Esophagus muscularis mucosa (tissue), 4 donors: ENCODE measurements at regions not wholly inside any gene's neighbourhood (a gene's known extent, or its start where the extent isn't known, plus 50 kb on each side); places are given as distances from the start of the nearest gene placed in this dataset.

Experiments
- EP300 ChIP-seq: sonication (generic); formaldehyde crosslinking; IDR thresholded peaks from one replicate; pipeline ENCODE4 v1.6.1; 2017; ENCODE audit warnings: antibody characterized with exemption
- POLR2A ChIP-seq: fragments of 450-650 bp; IDR thresholded peaks from one replicate; pipeline ENCODE4 v1.6.1; 2017; ENCODE audit warnings: antibody characterized with exemption, moderate library complexity, mild to moderate bottlenecking, low read depth
- POLR2AphosphoS5 ChIP-seq, 2 donors: sonication (generic); formaldehyde crosslinking; IDR thresholded peaks; one replicate each; pipeline ENCODE4 v1.6.1; 2017; ENCODE audit warnings: antibody characterized with exemption in 2 of 2
- TF ChIP-seq, protein P1 (sequence below), 3 experiments: fragments of 200-600 bp in 2 of 3; fragments of 450-650 bp in 1 of 3; sonication (generic) in 2 of 3; IDR thresholded peaks; one replicate each; pipeline ENCODE4 v1.5.1; 2017 to 2019; ENCODE audit warnings: antibody characterized with exemption in 3 of 3, mild to moderate bottlenecking in 2 of 3, moderate library complexity in 1 of 3

DNA sequence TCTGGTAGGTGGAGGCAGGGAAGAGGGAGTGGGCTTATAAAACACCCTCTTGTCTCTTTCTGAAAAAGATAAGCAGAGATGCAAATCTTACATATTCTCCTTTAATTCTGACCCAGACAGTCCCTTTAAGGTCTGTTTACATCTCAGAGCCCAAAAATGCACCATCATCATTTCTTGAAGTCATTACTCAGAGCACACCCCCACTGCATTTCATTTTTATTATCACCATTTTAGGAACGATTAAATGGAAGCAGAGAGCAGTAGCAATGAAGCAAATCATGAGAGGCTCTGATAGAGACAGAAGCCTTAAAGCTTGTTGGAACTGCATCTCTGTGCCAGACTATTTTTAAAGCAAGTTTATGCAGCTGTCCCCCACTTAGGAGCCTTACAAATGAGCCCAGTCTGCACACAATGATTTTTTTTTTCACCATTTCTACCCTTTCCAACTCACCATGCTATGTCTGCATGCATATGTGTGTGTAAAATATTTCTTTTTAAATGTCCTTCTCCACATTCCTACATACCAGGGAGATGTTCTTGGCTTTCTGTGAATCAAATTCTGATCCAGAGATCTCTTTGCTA is 311.0 kb downstream of the GRIN2B start:
- TF ChIP-seq, protein P1, sequence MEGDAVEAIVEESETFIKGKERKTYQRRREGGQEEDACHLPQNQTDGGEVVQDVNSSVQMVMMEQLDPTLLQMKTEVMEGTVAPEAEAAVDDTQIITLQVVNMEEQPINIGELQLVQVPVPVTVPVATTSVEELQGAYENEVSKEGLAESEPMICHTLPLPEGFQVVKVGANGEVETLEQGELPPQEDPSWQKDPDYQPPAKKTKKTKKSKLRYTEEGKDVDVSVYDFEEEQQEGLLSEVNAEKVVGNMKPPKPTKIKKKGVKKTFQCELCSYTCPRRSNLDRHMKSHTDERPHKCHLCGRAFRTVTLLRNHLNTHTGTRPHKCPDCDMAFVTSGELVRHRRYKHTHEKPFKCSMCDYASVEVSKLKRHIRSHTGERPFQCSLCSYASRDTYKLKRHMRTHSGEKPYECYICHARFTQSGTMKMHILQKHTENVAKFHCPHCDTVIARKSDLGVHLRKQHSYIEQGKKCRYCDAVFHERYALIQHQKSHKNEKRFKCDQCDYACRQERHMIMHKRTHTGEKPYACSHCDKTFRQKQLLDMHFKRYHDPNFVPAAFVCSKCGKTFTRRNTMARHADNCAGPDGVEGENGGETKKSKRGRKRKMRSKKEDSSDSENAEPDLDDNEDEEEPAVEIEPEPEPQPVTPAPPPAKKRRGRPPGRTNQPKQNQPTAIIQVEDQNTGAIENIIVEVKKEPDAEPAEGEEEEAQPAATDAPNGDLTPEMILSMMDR (IDR thresholded peaks at IDR 0.05) = no peak
- TF ChIP-seq POLR2A (no peak), EP300 (no peak), POLR2AphosphoS5 (IDR thresholded peaks at IDR 0.05) (no peak)
